ENCODE measurements at regions not wholly inside any gene's neighbourhood (a gene's known extent, or its start where the extent isn't known, plus 50 kb on each side); places are given as distances from the start of the nearest gene placed in this dataset.

- TF ChIP-seq CTCF (IDR thresholded peaks at IDR 0.05; ENCODE audit: poor library complexity, severe bottlenecking) (no peak), SMC3 (conservative IDR thresholded peaks at IDR 0.05; ENCODE audit: poor library complexity) (no peak), MXI1 (conservative IDR thresholded peaks at IDR 0.05; ENCODE audit: poor library complexity, severe bottlenecking) (no peak), POLR2AphosphoS5 (IDR thresholded peaks at IDR 0.05) (no peak), EP300 (conservative IDR thresholded peaks at IDR 0.05; ENCODE audit: poor library complexity, severe bottlenecking) (no peak), TAF1 (IDR thresholded peaks at IDR 0.05; ENCODE audit: low read depth) (no peak), EZH2 (IDR thresholded peaks at IDR 0.05; ENCODE audit: borderline replicate concordance, insufficient read depth, low read length, poor library complexity, severe bottlenecking) (no peak), RAD21 (conservative IDR thresholded peaks at IDR 0.05) (no peak), REST (IDR thresholded peaks at IDR 0.05; ENCODE audit: borderline replicate concordance) (no peak)
Measured at GRCh38 chr20:43325926-43326325, 131.8 kb upstream of the SRSF6 start.

Data from neural cell (in vitro differentiated cells).